ENCODE measurements at regions not wholly inside any gene's neighbourhood (a gene's known extent, or its start where the extent isn't known, plus 50 kb on each side); places are given as distances from the start of the nearest gene placed in this dataset.

- Histone ChIP-seq H3K27ac (no peak overlapping the region), H3K4me3 (no peak overlapping the region), H3K9me3 (no peaks in the 10 kb centered on the region), H3K27me3 (no peaks in the 10 kb centered on the region), H3K36me3 (no peaks in the 10 kb centered on the region), H3K4me1 (no peaks in the 10 kb centered on the region)
- DNase-seq: no peak
- TF ChIP-seq, protein P1, sequence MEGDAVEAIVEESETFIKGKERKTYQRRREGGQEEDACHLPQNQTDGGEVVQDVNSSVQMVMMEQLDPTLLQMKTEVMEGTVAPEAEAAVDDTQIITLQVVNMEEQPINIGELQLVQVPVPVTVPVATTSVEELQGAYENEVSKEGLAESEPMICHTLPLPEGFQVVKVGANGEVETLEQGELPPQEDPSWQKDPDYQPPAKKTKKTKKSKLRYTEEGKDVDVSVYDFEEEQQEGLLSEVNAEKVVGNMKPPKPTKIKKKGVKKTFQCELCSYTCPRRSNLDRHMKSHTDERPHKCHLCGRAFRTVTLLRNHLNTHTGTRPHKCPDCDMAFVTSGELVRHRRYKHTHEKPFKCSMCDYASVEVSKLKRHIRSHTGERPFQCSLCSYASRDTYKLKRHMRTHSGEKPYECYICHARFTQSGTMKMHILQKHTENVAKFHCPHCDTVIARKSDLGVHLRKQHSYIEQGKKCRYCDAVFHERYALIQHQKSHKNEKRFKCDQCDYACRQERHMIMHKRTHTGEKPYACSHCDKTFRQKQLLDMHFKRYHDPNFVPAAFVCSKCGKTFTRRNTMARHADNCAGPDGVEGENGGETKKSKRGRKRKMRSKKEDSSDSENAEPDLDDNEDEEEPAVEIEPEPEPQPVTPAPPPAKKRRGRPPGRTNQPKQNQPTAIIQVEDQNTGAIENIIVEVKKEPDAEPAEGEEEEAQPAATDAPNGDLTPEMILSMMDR (IDR thresholded peaks at IDR 0.05): no peak
- TF ChIP-seq EP300 (IDR thresholded peaks at IDR 0.05): no peak
- no peak for TF ChIP-seq POLR2A (IDR thresholded peaks at IDR 0.05)
- no peak for TF ChIP-seq POLR2AphosphoS5 (IDR thresholded peaks at IDR 0.05)
- intact Hi-C loops (cut with DNase I; ENCODE audit: low total_unique reads): no loop called here
- WGBS, 5 donors: 76 to 93% (median 79%) methylated on average over 3 of the region's 3 CpGs
Measured at GRCh38 chr7:96430356-96430755, 108.5 kb upstream of the SLC25A13 start.

- Histone ChIP-seq H3K4me3 (no peak overlapping the region), H3K36me3 (no peaks in the 10 kb centered on the region), H3K4me1 (no peaks in the 10 kb centered on the region), H3K27ac (no peak overlapping the region), H3K27me3 (no peaks in the 10 kb centered on the region), H3K9me3 (no peaks in the 10 kb centered on the region)
- no peak for DNase-seq
- TF ChIP-seq POLR2A (IDR thresholded peaks at IDR 0.05): no peak
- TF ChIP-seq EP300 (IDR thresholded peaks at IDR 0.05): no peak
- no peak for TF ChIP-seq POLR2AphosphoS5 (IDR thresholded peaks at IDR 0.05)
- TF ChIP-seq, protein P1 (IDR thresholded peaks at IDR 0.05): no peak
- intact Hi-C loops (cut with DNase I; ENCODE audit: low total_unique reads): no loop called here
- 83 to 90% (median 86%) methylated on average over 4 of the region's 4 CpGs for WGBS, 5 donors
Measured at GRCh38 chr7:96427143-96427542, 105.2 kb upstream of the SLC25A13 start.

DNA sequence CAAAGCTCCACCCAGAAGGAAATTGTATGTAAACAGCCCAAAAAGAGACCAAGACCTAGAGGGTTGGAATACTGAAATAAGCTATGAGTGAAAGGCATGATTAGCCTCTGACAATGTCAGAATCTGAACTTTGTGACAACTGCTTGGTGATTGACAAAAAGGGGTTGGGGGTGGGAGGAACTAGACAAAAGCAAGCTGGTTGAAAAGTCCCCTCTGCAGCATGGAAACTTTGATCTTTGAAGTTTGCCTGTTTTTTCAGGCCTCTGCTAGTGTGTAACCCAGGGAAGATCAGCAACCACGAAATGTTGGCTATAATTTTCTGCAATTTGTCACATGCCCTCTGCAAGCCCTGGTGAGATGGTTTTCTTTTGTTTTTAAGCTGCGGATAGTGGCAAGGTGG, 104.8 kb upstream of the SLC25A13 start:
- Histone ChIP-seq H3K27ac (no peak overlapping the region), H3K9me3 (no peaks in the 10 kb centered on the region), H3K4me1 (no peaks in the 10 kb centered on the region), H3K27me3 (no peaks in the 10 kb centered on the region), H3K4me3 (no peak overlapping the region), H3K36me3 (no peaks in the 10 kb centered on the region)
- intact Hi-C loops (cut with DNase I; ENCODE audit: low total_unique reads): no loop called here
- no peak for DNase-seq
- TF ChIP-seq, protein P1 (IDR thresholded peaks at IDR 0.05): no peak
- TF ChIP-seq EP300 (IDR thresholded peaks at IDR 0.05) (no peak), POLR2A (IDR thresholded peaks at IDR 0.05) (no peak), POLR2AphosphoS5 (IDR thresholded peaks at IDR 0.05) (no peak)
- WGBS, 5 donors: 80 to 91% (median 82%) methylated on average over 2 of the region's 2 CpGs

DNA sequence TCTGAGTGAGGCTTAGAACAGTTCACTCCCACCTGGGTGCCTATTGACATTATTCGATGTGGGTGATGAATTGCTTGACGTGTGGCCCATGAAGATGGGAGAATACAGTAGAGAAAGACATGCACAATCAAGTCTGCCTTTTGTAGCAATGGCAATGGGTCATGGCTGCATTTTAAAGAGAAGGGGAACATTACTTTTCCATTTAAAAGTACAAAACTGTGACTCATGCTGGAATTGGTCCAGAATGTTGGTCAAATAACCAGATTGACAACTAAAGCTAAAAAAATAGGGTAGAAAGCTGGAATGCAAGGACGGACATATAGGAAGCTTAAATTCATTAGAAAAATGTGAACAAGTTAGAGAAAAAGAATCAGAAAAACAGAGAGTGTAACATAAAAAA, 104.1 kb upstream of the SLC25A13 start:
- TF ChIP-seq, protein P1 (IDR thresholded peaks at IDR 0.05): no peak
- TF ChIP-seq POLR2A (IDR thresholded peaks at IDR 0.05) (no peak), EP300 (IDR thresholded peaks at IDR 0.05) (no peak), POLR2AphosphoS5 (IDR thresholded peaks at IDR 0.05) (no peak)
- no peaks in the 10 kb centered on the region for H3K27me3 ChIP-seq
- H3K4me3 ChIP-seq: no peak overlapping the region
- H3K36me3 ChIP-seq: no peaks in the 10 kb centered on the region
- H3K27ac ChIP-seq: no peak overlapping the region
- DNase-seq: no peak
- H3K9me3 ChIP-seq: no peaks in the 10 kb centered on the region
- no peaks in the 10 kb centered on the region for H3K4me1 ChIP-seq
- WGBS, 5 donors: 71 to 82% (median 77%) methylated on average over 3 of the region's 3 CpGs
- intact Hi-C loops (cut with DNase I; ENCODE audit: low total_unique reads): no loop called here

All from stomach (tissue), 8 donors.